HG03565 (cell line): ENCODE measurements at regions not wholly inside any gene's neighbourhood (a gene's known extent, or its start where the extent isn't known, plus 50 kb on each side); places are given as distances from the start of the nearest gene placed in this dataset.
"Not testable (repeated sequence)": the region's sequence is repeated elsewhere in the genome, so short reads cannot be mapped to it uniquely, and the experiment has no call there.

ENCODE experiments used
- ATAC-seq: cut with Tn5 transposase; IDR thresholded peaks from one replicate; pipeline ENCODE4 v1.9.1; 2021; ENCODE audit warnings: mild to moderate bottlenecking, moderate library complexity; ENCODE audit not compliant: unreplicated experiment

DNA sequence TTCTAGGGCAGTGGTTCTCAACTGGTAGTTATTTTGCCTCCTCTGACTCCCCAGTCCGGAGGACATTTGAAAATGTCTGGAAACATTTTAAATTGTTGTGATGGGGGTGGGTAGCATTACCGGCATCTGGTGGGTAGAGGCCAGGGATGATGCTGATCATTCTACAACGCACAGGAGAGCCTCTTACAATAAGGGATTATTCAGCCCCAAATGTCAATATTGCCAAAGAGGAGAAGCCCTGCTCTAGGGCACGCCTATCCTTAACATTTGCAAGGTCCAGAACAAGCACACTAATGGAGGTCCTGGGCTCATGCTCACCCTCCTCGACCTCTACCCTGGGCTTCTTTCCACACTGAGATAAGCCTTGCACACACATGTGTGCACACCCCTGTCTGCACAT, 106.4 kb downstream of the MINAR1 start:
- ATAC-seq: no peak

DNA sequence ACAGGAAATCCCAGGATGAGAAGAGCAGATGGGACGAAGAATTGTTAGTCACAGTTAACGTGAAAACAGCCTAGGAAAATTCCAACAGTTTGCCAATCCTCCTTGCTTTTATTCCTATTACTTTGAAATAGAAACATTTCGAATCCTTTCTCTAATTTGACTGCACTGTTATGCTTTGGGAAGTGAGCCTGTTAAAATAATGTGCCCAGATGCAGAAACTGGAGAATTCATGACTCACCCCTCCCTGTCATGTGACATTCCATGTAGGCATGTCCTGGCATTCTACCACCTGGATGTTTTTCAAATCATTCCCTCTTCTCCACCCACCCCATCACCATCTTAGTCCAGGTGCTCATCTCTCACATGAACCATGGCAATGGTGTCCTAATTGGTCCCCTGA, 107.3 kb downstream of the MINAR1 start:
- ATAC-seq: no peak

DNA sequence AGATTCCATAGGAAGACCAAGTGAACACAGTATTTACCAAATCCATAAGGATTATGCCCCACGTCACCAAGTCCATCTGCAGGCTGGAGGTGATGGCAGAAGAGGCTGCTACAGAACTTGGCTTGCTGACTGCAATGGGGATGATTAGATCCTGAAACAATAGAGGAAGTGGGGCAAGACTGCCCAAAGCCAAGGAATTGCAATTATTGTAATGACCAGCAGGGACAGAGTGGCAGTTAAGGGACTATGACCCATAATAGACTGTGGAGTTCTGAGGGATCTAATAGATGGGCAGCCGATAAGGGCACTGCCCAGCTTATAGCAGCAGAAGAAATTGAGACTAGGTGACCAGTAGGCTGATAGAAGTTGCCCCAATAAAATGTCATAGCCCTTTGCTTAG, 108.4 kb downstream of the MINAR1 start:
- no peak for ATAC-seq

DNA sequence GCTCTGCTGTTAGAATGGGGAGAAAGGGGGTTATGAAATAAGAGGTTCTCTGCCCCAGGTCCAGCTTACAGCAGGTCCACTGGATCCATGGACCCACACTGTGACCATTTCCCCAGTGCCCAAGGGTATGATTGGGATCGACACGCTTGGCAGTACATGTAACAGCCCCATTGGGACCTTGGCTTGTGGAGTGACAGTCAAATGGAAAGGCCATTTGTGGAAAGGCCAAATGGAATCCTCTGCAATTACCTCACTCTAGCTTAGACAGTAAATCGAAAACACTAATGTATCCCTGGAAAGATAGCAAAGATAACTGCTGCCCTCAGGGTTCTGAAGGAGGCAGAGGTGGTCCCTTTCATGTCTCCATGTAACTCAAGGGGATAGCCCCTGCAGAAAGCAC, 109.1 kb downstream of the MINAR1 start:
- no peak for ATAC-seq

DNA sequence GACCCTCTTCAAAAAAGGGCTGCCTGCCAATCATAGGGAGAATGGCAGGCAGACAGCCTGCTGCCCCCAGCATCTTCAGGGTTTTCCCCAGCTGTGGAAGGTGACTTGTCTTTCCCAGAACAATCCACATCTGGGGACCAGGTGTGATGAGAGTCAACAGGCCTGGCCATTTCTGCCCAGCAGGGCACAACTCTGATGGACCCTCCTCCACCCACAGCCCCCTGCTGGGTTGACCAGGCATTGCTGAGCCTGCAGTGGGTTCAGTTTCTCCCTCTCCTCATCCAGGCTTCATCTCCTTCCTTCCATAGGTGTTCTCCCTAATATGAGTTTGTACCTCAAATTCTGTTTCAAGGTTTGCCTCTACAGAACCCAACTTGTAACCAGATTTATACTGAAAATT, 111.0 kb downstream of the MINAR1 start:
- no peak for ATAC-seq

DNA sequence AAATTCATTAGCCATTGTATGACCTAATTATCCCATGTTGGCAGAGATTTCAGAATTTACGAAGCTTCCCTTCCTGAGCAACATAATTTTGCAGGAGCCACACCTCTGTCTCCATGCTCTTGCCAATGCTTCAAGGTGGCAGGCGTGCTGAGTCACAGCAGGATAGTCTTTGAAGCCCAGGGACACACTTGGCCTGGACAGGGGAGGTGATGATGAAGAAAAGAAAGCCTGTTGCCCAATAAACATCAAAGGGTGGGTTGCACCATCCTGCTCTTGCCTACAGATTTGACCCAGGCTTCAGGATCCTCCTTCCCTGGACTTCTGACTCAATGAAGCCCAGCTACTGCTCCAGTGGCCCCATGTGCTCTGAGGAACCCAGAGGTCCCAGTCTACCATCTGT, 117.1 kb downstream of the MINAR1 start:
- ATAC-seq: no peak

DNA sequence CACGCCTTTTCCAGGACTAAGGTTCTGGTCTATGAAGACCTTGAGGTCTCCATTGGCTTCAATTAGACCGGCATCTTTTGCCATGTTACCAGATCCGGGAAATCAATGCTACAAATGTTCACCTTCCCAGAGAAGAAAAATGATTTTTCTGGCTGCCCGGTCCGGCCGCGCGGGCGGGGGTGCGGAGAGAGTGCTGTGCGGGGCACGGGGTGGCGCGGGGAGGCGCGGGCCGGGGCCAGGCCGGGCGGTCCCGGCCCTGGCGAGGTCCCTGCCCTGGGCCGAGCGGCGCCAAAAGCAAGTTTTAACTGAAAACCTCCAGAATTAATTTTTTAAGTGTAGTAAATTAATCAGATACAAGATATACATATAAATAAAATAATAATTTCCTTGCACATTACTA, 128.2 kb downstream of the MINAR1 start:
- no peak for ATAC-seq

DNA sequence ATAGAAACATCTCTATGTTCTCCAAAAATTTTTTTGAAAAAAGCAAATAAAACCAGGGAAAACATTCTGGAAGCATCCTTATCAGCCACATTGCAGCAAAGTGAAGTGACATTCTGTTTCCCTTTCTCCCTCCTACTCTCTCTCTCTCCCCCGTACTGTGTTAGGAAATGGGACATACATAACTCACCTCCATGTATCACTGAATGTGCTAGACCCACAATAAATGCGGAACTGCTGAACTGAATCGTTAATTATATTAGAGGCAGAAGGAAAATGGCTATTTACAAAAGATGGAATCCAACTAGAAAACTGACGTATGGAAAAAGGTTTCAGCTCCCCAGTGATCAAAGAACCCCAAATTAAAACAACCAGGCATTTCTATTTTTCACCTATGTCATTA, 129.8 kb downstream of the MINAR1 start:
- no peak for ATAC-seq

DNA sequence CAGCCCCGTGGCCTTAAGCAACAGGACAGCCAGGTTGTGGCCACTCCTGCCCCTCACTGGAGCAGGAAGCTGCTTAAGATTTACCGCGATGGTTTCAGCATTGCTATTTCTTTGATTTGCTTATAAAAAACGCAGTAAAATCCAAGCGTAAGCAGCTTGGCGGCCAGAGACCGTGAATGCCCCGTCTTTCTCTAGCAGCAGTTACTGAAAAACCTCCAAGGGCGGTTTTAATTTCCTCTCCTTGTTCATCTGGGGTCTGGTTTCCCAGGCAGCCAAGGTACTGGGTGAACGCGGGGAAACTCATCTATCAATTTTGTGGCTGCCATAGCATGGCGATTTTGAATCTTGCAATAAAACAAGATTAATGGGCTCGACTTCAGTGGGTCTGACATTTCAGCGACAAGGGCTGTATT, 130.3 kb downstream of the MINAR1 start:
- ATAC-seq: no peak

DNA sequence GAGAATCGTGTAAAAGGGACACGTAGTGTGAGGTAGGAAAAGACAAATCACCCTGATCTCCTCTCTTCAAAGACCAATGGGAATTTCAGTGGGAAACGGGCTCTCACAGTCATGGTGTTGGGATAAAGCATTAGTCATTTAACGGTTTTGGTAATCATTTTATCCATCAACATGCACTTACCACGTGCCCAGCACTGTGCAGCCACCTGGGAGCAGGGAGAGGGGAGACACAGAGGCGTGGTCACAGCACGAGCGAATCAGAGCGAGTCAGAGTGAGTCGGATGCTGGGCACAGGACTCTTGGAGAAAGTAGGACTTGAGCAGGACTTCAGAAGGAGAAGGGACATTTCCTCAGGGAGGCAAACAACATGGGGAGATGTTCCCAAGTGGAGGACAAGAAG, 130.8 kb downstream of the MINAR1 start:
- ATAC-seq: no peak

DNA sequence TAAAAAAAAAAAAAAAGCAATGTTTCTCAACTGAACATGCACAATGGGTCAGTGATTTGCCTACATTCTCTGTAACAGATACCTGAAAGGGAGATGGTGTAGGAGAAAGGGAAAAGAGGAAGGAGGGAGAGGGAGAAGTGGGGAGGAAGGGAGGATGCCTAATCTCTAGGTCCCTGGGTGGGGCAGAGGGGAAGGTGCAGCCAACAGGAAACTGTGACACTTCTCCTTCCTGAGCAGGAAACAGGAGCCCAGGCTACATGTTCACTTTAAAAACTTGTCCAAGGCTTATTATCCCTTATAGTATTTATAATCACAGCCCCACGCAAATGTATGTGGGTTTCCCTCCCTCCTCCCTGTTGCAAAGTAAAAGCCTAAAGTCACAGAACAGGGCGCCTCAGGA, 137.9 kb downstream of the MINAR1 start:
- no peak for ATAC-seq

DNA sequence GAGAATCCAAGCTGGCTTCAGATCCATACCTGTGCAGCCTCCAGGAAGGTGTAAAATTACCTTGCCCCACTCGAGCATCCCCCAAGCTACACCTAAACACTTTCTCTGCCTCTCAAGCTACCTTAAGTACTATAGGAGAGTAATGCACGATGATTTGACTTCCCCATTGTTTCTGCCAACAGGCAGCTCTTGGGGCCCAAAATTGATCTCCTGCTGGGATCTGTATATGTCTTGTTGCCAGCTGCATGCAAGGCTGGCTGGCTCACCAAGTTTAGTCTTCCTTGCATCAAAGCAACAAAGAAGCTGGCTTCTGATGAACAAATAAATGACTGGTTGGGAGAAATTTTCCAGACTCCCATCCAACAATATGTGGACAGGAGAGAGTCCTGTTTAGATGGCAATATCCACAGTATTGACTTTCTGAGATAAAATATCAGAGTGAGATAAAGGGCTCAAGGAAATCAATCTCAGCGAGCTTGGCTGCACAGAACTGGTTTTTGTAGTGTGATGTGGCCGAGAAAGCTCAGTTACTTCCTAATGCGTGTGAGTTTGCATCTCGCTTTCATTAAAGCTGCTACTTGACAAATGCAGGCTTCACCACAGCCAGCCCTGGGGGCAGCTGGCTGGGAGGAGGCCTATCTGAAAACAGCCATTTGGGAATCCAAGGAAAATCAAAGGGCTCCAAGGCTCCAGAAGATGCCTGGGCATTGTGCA, 140.7 kb downstream of the MINAR1 start:
- no peak for ATAC-seq

DNA sequence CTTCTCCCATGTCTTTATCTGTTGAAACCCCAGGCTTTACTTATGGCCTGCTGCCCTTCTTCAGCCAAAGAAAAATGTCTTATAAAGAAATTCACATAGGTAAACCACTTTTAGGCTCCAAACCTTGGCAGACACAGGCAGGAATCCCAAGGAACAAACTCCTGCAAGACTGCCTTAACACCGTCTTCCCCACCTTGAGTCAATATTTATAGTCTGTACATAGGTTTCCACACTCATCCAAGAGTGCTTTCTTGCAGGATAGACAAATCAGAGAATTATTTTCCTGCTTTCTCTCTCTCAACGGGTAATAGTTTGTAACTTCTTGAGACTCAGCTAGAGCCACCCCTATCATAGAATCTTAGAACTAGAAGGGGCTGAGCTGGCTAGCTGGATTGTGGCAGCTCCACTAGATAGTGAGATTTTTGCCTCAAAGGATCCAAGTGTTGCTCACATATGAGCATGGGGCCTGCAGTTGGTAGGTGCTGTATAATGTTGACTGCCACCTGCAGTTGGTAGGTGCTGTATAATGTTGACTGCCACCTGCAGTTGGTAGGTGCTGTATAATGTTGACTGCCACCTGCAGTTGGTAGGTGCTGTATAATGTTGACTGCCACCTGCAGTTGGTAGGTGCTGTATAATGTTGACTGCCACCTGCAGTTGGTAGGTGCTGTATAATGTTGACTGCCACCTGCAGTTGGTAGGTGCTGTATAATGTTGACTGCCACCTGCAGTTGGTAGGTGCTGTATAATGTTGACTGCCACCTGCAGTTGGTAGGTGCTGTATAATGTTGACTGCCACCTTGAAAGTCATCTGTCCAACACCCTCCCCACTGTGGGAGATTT, 142.5 kb downstream of the MINAR1 start:
- not testable (repeated sequence) for ATAC-seq

DNA sequence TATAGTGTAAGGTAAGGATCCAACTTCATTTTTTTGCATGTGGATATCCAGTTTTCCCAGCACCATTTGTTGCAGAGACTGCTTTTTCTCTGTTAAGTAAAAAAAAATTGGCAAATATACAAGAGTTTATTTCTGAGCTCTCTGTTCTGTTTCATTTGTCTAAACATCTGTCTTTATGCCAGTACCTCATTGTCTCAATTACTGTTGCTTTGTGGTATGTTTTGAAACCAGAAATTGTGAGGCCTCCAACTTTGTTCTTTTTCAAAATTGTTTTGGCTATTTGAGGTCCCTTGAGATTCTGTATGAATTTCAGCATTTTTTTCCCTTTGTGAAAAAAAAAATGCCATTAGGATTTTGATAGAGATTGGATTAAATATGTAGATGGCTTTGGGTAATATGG, 150.5 kb downstream of the MINAR1 start:
- no peak for ATAC-seq

DNA sequence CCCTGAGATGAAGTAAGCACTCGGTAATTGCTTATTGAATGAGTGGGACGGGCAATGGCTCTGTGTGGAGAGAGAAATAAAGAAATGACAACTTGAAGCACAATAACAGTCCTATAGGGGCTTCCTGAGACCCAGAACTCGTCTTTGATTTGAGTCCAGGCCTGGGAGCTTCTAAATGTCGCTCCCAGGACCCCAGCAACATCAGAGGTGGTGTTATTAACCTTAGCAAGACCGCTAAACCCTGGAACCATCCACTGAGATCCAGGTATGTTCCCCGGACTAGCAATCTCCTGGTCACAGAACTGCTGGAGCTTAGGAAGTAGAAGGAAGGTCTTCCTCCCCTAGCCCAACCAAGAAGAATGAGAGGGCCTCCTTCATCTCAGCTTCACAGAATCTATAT, 160.0 kb downstream of the MINAR1 start:
- no peak for ATAC-seq

DNA sequence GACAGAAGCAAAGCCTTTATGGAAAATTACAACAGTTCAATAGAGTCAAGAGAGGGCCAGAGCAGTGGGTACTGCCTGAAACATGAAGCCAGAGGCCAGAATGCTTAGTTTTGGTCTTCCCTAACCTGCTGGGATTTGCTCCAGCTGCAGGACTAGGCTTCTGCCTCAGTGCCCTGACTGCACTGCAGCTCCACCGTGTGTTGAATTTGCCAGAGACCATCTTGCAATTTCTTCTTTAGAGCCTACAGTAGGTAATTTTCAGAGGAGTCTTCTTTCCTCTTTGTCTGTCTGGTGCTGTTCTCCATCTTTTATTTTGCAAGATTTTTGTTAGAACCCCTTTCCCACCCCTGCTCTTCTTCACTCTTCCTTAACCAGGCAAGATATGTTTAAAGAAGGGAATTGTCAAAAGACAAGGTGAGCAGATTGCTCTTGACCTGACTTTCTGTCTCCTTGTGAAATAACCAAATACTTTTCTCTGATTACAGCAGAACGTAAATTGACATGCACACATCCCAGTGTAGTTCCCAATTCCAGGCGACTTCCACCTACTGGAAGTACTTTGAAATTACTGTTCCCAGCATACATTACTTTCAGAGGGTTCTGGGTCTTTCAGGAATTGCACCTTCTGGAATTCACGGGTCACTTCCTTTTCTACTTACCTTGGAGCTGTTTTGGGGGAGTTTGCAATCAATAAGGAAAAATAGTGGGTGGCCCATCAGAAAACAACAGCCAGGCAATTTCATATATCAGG, 161.2 kb downstream of the MINAR1 start:
- no peak for ATAC-seq

DNA sequence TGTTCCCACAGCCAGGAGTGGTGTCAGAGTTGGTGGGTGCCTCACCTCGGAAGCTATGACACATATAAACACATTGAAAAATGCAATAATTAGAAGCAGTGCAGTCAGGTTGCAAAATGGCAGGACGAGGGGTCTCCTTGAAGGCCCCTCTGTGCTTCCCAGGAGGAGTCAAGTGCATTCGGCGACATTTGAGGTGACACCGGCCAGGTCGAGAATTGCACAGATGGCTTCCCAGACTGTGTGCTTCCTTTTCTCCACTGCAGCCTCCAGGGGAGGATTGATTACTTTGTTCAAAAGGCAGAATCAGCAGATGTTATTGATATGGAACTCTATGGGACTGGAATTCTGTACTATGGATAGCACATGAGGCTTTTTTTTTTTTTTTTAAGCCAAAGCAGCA, 163.2 kb downstream of the MINAR1 start:
- ATAC-seq: no peak

DNA sequence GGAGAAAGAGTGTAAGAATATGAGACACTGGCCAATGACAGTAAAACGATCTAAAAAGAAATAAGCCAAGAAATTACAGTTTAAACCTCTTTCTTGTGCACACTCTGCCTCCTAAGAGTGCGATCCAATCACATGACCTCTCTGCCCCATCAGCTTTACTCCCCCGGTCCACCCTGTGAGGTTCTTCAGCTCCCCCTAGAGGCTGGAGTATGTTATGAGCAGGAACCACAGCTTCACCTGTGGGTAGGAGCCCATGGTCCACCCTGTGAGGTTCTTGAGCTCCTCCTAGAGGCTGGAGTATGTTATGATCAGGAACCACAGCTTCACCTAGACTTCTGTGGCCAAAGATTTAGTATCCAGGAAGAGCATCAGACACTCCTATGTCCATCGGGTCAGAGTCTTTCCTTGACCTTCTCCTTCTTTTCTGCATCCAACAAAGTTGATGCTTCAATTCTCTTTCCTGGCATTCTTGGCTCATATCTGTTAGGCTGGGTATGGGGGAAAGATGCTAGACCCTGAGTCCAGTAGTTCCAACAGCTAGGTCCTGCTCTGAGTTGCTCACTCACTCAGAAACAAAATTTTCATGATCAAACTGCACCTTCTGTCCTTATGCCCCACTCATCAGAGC, 164.0 kb downstream of the MINAR1 start:
- peak; percentile 98 for ATAC-seq

DNA sequence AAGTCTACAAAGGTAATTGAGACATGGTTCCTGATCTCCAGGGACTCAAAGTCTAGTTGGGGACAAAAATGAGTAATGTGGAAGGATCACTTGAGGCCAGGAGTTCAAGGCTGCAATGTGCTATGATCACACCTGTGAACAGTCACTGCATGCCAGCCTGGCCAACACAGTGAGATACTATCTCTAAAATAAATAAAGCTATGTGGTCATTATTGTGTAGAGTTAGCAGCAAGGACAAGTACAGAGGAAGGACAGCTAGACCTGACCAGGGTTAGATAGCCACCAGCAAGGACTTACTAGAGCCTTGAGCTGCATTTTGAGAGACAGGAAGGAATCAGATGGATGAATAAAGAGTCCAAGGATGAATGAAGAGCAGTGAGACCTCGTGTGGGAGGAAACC, 166.5 kb downstream of the MINAR1 start:
- no peak for ATAC-seq

DNA sequence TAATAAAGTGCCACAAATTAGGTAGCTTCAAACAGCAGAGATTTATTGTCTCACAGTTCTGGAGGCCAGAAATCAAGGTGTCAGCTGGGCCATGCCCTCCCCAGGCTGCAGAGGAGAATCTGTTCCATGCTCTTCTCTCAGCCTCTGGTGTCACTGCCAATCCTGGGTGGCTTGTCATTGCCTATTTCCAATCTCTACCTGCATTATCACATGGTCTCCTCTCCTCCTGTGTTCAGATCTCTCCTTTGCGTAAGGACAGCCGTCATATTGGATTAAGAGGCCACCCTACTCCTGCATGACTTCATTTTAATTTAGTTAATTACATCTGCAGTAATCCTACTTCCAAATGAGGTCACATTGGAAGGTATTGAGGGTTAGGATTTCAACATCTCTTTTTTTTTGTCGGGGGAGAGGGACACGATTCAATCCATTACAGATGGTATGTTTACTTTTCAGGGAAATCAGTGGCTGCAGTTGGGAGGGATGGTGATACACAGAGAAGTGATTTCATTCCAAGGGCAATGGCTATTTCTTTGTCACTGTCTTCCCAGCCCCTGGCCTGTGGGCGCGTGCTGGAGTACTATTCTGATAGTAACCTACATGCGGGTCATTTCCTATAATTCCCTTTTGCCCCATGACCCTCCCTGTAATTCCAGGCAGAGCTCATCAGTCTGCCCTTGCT, 169.4 kb downstream of the MINAR1 start:
- no peak for ATAC-seq

DNA sequence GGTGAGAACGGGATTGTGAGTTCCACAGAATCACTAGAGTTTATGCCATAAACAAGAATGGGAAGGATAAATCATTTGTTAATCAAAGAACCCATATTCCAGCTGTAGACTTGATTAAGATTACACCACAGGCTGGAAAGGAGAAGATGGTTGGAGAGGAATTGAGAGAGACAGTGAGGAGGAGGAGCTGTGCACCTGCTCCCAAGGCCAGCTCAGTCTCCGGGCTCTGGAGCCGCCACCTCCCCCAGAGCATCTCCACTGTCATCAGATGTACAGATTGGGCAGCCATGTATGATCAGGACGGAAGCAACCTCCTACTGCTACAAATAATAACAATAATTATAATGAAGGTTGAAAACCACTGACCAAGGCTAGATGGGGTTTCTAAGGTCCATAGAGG, 170.0 kb downstream of the MINAR1 start:
- no peak for ATAC-seq
